Natural killer cell (primary cell): ENCODE measurements at regions not wholly inside any gene's neighbourhood (a gene's known extent, or its start where the extent isn't known, plus 50 kb on each side); places are given as distances from the start of the nearest gene placed in this dataset.

Experiments used
- ATAC-seq, 3 donors: fragments of 150-1000 bp in 2 of 3; fragments of 200-7000 bp in 1 of 3; cut with Tn5 transposase; 1 replicate in 1 of 3; 2 replicates in 2 of 3; pipeline ENCODE4 v1.10.0; 2021; ENCODE audit warnings: mild to moderate bottlenecking in 2 of 3, moderate library complexity in 2 of 3
- DNase-seq, 2 donors: peaks; one replicate each; pipeline versions ENCODE4 v3.0.0 to v3.0.0-alpha.2; 2013 to 2021; ENCODE audit warnings: mixed read lengths in 1 of 2
- H3K27ac ChIP-seq: one replicate; pipeline ENCODE4 v1.5.1; 2013; ENCODE audit warnings: mild to moderate bottlenecking, low read length
- H3K27me3 ChIP-seq: one replicate; pipeline ENCODE4 v1.6.1; 2013; ENCODE audit warnings: low read length; ENCODE audit not compliant: control insufficient read depth, insufficient read depth
- H3K36me3 ChIP-seq: one replicate; pipeline ENCODE4 v1.6.1; 2013; ENCODE audit warnings: low read length; ENCODE audit not compliant: control insufficient read depth, insufficient read depth
- H3K4me1 ChIP-seq: one replicate; pipeline ENCODE4 v1.6.1; 2013; ENCODE audit warnings: low read length; ENCODE audit not compliant: control insufficient read depth, insufficient read depth
- H3K4me3 ChIP-seq: one replicate; pipeline ENCODE4 v1.5.1; 2013; ENCODE audit warnings: low read length
- H3K9me3 ChIP-seq: one replicate; pipeline ENCODE4 v1.6.1; 2013; ENCODE audit warnings: low read length; ENCODE audit not compliant: control insufficient read depth, insufficient read depth
- H3K27ac Mint-ChIP-seq, 2 donors: one replicate each; pipeline ENCODE4 v1.8.0; 2022; ENCODE audit warnings: mild to moderate bottlenecking in 2 of 2, mixed read lengths in 2 of 2, moderate library complexity in 1 of 2
- H3K27me3 Mint-ChIP-seq, 2 donors: one replicate each; pipeline ENCODE4 v1.8.0; 2022; ENCODE audit warnings: low read depth in 2 of 2, mixed read lengths in 2 of 2
- H3K36me3 Mint-ChIP-seq: one replicate; pipeline ENCODE4 v1.8.0; 2022; ENCODE audit warnings: mixed read lengths
- H3K4me1 Mint-ChIP-seq, 2 donors: one replicate each; pipeline ENCODE4 v1.8.0; 2022; ENCODE audit warnings: mixed read lengths in 2 of 2
- H3K4me3 Mint-ChIP-seq: one replicate; pipeline ENCODE4 v1.8.0; 2022; ENCODE audit warnings: mild to moderate bottlenecking, moderate library complexity, mixed read lengths
- H3K9me3 Mint-ChIP-seq, 2 donors: one replicate each; pipeline ENCODE4 v1.8.0; 2022; ENCODE audit warnings: mixed read lengths in 2 of 2
- CTCF ChIP-seq: fragments of 200-600 bp; IDR thresholded peaks from one replicate; pipeline ENCODE4 v1.8.0; 2022; ENCODE audit warnings: antibody characterized with exemption
- WGBS: methylation state at CpG from one replicate; pipeline ENCODE4 v1.1.7; 2013; ENCODE audit warnings: missing lambda C conversion rate; ENCODE audit not compliant: insufficient coverage; 5-methylcytosine and 5-hydroxymethylcytosine counted together
- intact Hi-C: fragments of 100-400 bp; cut with micrococcal nuclease; formaldehyde crosslinking; loops from one replicate; pipeline ENCODE4 v1.14.2; 2022

GRCh38 chr2:221710744-221711143 is 138.6 kb upstream of the EPHA4 start:
- no peak overlapping the region for H3K27ac Mint-ChIP-seq
- intact Hi-C loops, result no loop called here
- TF ChIP-seq CTCF, result no peak
- no peak for DNase-seq
- no peaks in the 10 kb centered on the region for H3K27me3 ChIP-seq
- peaks cover 4 to 7% of the 10 kb centered on the region in 2 donors for H3K9me3 Mint-ChIP-seq
- ATAC-seq, result no peak
- no peaks in the 10 kb centered on the region for H3K9me3 ChIP-seq
- WGBS, result 98% methylated on average over 2 of the region's 3 CpGs
- H3K4me3 ChIP-seq, result no peak overlapping the region
- no peaks in the 10 kb centered on the region for H3K4me1 ChIP-seq
- H3K36me3 Mint-ChIP-seq, result no peaks in the 10 kb centered on the region
- no peaks in the 10 kb centered on the region for H3K36me3 ChIP-seq
- no peak overlapping the region for H3K27ac ChIP-seq
- H3K4me3 Mint-ChIP-seq, result no peak overlapping the region
- peaks cover 0 to 3% of the 10 kb centered on the region in 2 donors for H3K27me3 Mint-ChIP-seq
- no peaks in the 10 kb centered on the region for H3K4me1 Mint-ChIP-seq

GRCh38 chr2:221708902-221709301 is 136.8 kb upstream of the EPHA4 start:
- Histone ChIP-seq H3K9me3 (no peaks in the 10 kb centered on the region), H3K27me3 (no peaks in the 10 kb centered on the region), H3K27ac (no peak overlapping the region), H3K4me1 (no peaks in the 10 kb centered on the region), H3K36me3 (no peaks in the 10 kb centered on the region), H3K4me3 (no peak overlapping the region)
- H3K27ac Mint-ChIP-seq, result no peak overlapping the region
- H3K36me3 Mint-ChIP-seq, result no peaks in the 10 kb centered on the region
- no peaks in the 10 kb centered on the region for H3K4me1 Mint-ChIP-seq
- 87% methylated on average over 1 of the region's 1 CpG for WGBS
- peaks cover 2 to 7% of the 10 kb centered on the region in 2 donors for H3K9me3 Mint-ChIP-seq
- DNase-seq (no peak), ATAC-seq (no peak)
- no peak for TF ChIP-seq CTCF
- intact Hi-C loops, result no loop called here
- peaks cover 0 to 3% of the 10 kb centered on the region in 2 donors for H3K27me3 Mint-ChIP-seq
- no peak overlapping the region for H3K4me3 Mint-ChIP-seq

- H3K36me3 ChIP-seq, result no peaks in the 10 kb centered on the region
- H3K9me3 Mint-ChIP-seq, result peaks cover 0 to 6% of the 10 kb centered on the region in 2 donors
- H3K4me3 Mint-ChIP-seq, result no peak overlapping the region
- H3K27ac ChIP-seq, result no peak overlapping the region
- H3K27me3 ChIP-seq, result no peaks in the 10 kb centered on the region
- H3K27me3 Mint-ChIP-seq, result peaks cover 0 to 3% of the 10 kb centered on the region in 2 donors
- no peaks in the 10 kb centered on the region for H3K36me3 Mint-ChIP-seq
- DNase-seq (no peak), ATAC-seq (no peak)
- TF ChIP-seq CTCF, result no peak
- no peaks in the 10 kb centered on the region for H3K4me1 Mint-ChIP-seq
- H3K27ac Mint-ChIP-seq, result no peak overlapping the region
- intact Hi-C loops, result no loop called here
- H3K9me3 ChIP-seq, result no peaks in the 10 kb centered on the region
- H3K4me1 ChIP-seq, result no peaks in the 10 kb centered on the region
- no peak overlapping the region for H3K4me3 ChIP-seq
- 87% methylated on average over 6 of the region's 6 CpGs for WGBS
These were observed 133.2 kb upstream of the EPHA4 start for GRCh38 chr2:221705185-221705877.

- Histone ChIP-seq H3K36me3 (no peaks in the 10 kb centered on the region), H3K9me3 (no peaks in the 10 kb centered on the region), H3K27ac (no peak overlapping the region), H3K4me3 (no peak overlapping the region), H3K4me1 (no peaks in the 10 kb centered on the region), H3K27me3 (no peaks in the 10 kb centered on the region)
- DNase-seq, result no peak
- TF ChIP-seq CTCF, result no peak
- ATAC-seq, result no peak
- Mint-ChIP-seq H3K4me1 (no peaks in the 10 kb centered on the region), H3K9me3 (peaks cover 0 to 6% of the 10 kb centered on the region in 2 donors), H3K4me3 (no peak overlapping the region), H3K36me3 (no peaks in the 10 kb centered on the region), H3K27me3 (peaks cover 0 to 3% of the 10 kb centered on the region in 2 donors), H3K27ac (no peak overlapping the region)
- intact Hi-C loops, result no loop called here
- 85% methylated on average over 8 of the region's 8 CpGs for WGBS
These were observed 132.3 kb upstream of the EPHA4 start for GRCh38 chr2:221704442-221704841.
